NT2/D1 (cell line): ENCODE measurements at regions not wholly inside any gene's neighbourhood (a gene's known extent, or its start where the extent isn't known, plus 50 kb on each side); places are given as distances from the start of the nearest gene placed in this dataset.

Experiments used
- SUZ12 ChIP-seq: IDR thresholded peaks from 2 replicates; pipeline ENCODE4 v1.6.1; 2011; ENCODE audit not compliant: insufficient read length, insufficient read depth; ENCODE audit errors: extremely low read depth
- YY1 ChIP-seq: IDR thresholded peaks from 2 replicates; pipeline ENCODE4 v1.6.1; 2011; ENCODE audit not compliant: insufficient read length, insufficient read depth
- ZNF274 ChIP-seq: IDR thresholded peaks from 2 replicates; pipeline ENCODE4 v1.6.1; 2011; ENCODE audit warnings: mild to moderate bottlenecking, low read depth, low read length

- no peak for TF ChIP-seq YY1
- no peak for TF ChIP-seq SUZ12
- no peak for TF ChIP-seq ZNF274
Measured at GRCh38 chr5:168155585-168155984, 135.9 kb upstream of the WWC1 start.
